Neural progenitor cell (in vitro differentiated cells): ENCODE measurements at regions not wholly inside any gene's neighbourhood (a gene's known extent, or its start where the extent isn't known, plus 50 kb on each side); places are given as distances from the start of the nearest gene placed in this dataset.

Source experiments
- DNase-seq: peaks from one replicate; pipeline ENCODE4 v3.0.0-alpha.2; 2016; ENCODE audit warnings: low spot score
- H2AFZ ChIP-seq: fragments of 200-600 bp; sonication (generic); replicated peaks from 2 replicates; pipeline ENCODE4 v1.6.1; 2016; ENCODE audit warnings: antibody characterized with exemption
- H3F3A ChIP-seq: fragments of 200-600 bp; sonication (generic); 2 replicates; pipeline ENCODE4 v1.6.1; 2016; ENCODE audit warnings: antibody characterized with exemption, low read depth
- H3K27ac ChIP-seq: fragments of 200-600 bp; sonication (generic); 2 replicates; pipeline ENCODE4 v1.5.1; 2016; ENCODE audit warnings: mild to moderate bottlenecking
- H3K27me3 ChIP-seq: fragments of 200-600 bp; sonication (generic); 2 replicates; pipeline ENCODE4 v1.6.1; 2016; ENCODE audit warnings: mild to moderate bottlenecking, moderate library complexity
- H3K36me3 ChIP-seq: fragments of 200-600 bp; sonication (generic); 2 replicates; pipeline ENCODE4 v1.5.1; 2016
- H3K4me1 ChIP-seq: fragments of 200-600 bp; sonication (generic); 2 replicates; pipeline ENCODE4 v1.6.1; 2016; ENCODE audit warnings: mixed run types
- H3K4me2 ChIP-seq: fragments of 200-600 bp; sonication (generic); 2 replicates; pipeline ENCODE4 v1.6.1; 2016
- H3K4me3 ChIP-seq: fragments of 200-600 bp; sonication (generic); 2 replicates; pipeline ENCODE4 v1.5.1; 2016
- H3K79me2 ChIP-seq: fragments of 200-600 bp; sonication (generic); 2 replicates; pipeline ENCODE4 v1.6.1; 2016; ENCODE audit warnings: low read depth
- H3K9ac ChIP-seq: fragments of 200-600 bp; sonication (generic); 2 replicates; pipeline ENCODE4 v1.6.1; 2016
- H3K9me3 ChIP-seq: fragments of 200-600 bp; sonication (generic); 2 replicates; pipeline ENCODE4 v1.5.1; 2016; ENCODE audit warnings: low read depth
- H4K20me1 ChIP-seq: fragments of 200-600 bp; sonication (generic); 2 replicates; pipeline ENCODE4 v1.6.1; 2016; ENCODE audit warnings: low read depth
- H3K27ac Mint-ChIP-seq: 3 replicates; pipeline ENCODE4 v1.8.0; 2021; ENCODE audit warnings: mixed read lengths
- H3K27me3 Mint-ChIP-seq: 2 replicates; pipeline ENCODE4 v1.8.0; 2022; ENCODE audit warnings: low read depth, mild to moderate bottlenecking, inconsistent platforms, moderate library complexity, mixed read lengths; ENCODE audit not compliant: insufficient read depth
- H3K36me3 Mint-ChIP-seq: 3 replicates; pipeline ENCODE4 v1.8.0; 2021; ENCODE audit warnings: mixed read lengths
- H3K4me1 Mint-ChIP-seq: 3 replicates; pipeline ENCODE4 v1.8.0; 2021; ENCODE audit warnings: mixed read lengths
- H3K4me3 Mint-ChIP-seq: 3 replicates; pipeline ENCODE4 v1.8.0; 2021; ENCODE audit warnings: mild to moderate bottlenecking, moderate library complexity, mixed read lengths
- H3K9me3 Mint-ChIP-seq: 3 replicates; pipeline ENCODE4 v1.8.0; 2020; ENCODE audit warnings: mixed read lengths
- CTCF ChIP-seq: fragments of 200-600 bp; sonication (generic); IDR thresholded peaks from 2 replicates; pipeline ENCODE4 v1.5.1; 2017; ENCODE audit warnings: antibody characterized with exemption, mild to moderate bottlenecking
- EZH2 ChIP-seq: fragments of 200-600 bp; sonication (generic); IDR thresholded peaks from 2 replicates; pipeline ENCODE4 v1.6.1; 2017; ENCODE audit warnings: antibody characterized with exemption, mild to moderate bottlenecking, moderate library complexity
- EZH2phosphoT487 ChIP-seq: fragments of 200-600 bp; sonication (generic); IDR thresholded peaks from 2 replicates; pipeline ENCODE4 v1.6.1; 2017; ENCODE audit warnings: antibody characterized with exemption

GRCh38 chr13:107395927-107396662 lies 819.2 kb downstream of the LIG4 start:
- H3K9me3 Mint-ChIP-seq: no peaks in the 10 kb centered on the region
- Histone ChIP-seq H2AFZ (no peak overlapping the region), H3K36me3 (no peaks in the 10 kb centered on the region), H4K20me1 (no peaks in the 10 kb centered on the region), H3K27ac (no peak overlapping the region), H3K9me3 (no peaks in the 10 kb centered on the region), H3K9ac (no peak overlapping the region), H3K4me3 (no peak overlapping the region), H3F3A (no peaks in the 10 kb centered on the region), H3K4me1 (no peaks in the 10 kb centered on the region), H3K4me2 (no peak overlapping the region), H3K27me3 (no peaks in the 10 kb centered on the region), H3K79me2 (no peaks in the 10 kb centered on the region)
- H3K4me1 Mint-ChIP-seq: no peaks in the 10 kb centered on the region
- TF ChIP-seq EZH2: no peak
- TF ChIP-seq EZH2phosphoT487: no peak
- TF ChIP-seq CTCF: no peak
- no peaks in the 10 kb centered on the region for H3K27me3 Mint-ChIP-seq
- H3K27ac Mint-ChIP-seq: no peak overlapping the region
- H3K4me3 Mint-ChIP-seq: no peak overlapping the region
- no peak for DNase-seq
- H3K36me3 Mint-ChIP-seq: no peaks in the 10 kb centered on the region

GRCh38 chr13:107392205-107392604 lies 823.1 kb downstream of the LIG4 start:
- DNase-seq: no peak
- Mint-ChIP-seq H3K27ac (no peak overlapping the region), H3K9me3 (no peaks in the 10 kb centered on the region), H3K4me3 (no peak overlapping the region), H3K4me1 (peaks cover under 1% of the 10 kb centered on the region), H3K36me3 (no peaks in the 10 kb centered on the region), H3K27me3 (no peaks in the 10 kb centered on the region)
- H3K4me2 ChIP-seq: no peak overlapping the region
- no peak overlapping the region for H3K9ac ChIP-seq
- H3F3A ChIP-seq: no peaks in the 10 kb centered on the region
- H3K4me3 ChIP-seq: no peak overlapping the region
- H3K9me3 ChIP-seq: no peaks in the 10 kb centered on the region
- H3K4me1 ChIP-seq: peaks cover 6% of the 10 kb centered on the region
- no peaks in the 10 kb centered on the region for H3K27me3 ChIP-seq
- TF ChIP-seq EZH2: no peak
- TF ChIP-seq CTCF: no peak
- no peak for TF ChIP-seq EZH2phosphoT487
- no peaks in the 10 kb centered on the region for H4K20me1 ChIP-seq
- no peaks in the 10 kb centered on the region for H3K36me3 ChIP-seq
- no peak overlapping the region for H3K27ac ChIP-seq
- H2AFZ ChIP-seq: no peak overlapping the region
- H3K79me2 ChIP-seq: no peaks in the 10 kb centered on the region

- no peaks in the 10 kb centered on the region for H3K9me3 ChIP-seq
- H3K27me3 ChIP-seq: no peaks in the 10 kb centered on the region
- DNase-seq: no peak
- peaks cover 2% of the 10 kb centered on the region for H3K4me1 Mint-ChIP-seq
- H3K9ac ChIP-seq: no peak overlapping the region
- no peaks in the 10 kb centered on the region for H3K9me3 Mint-ChIP-seq
- no peak for TF ChIP-seq EZH2phosphoT487
- no peak for TF ChIP-seq EZH2
- TF ChIP-seq CTCF: no peak
- no peaks in the 10 kb centered on the region for H3K79me2 ChIP-seq
- no peak overlapping the region for H3K4me3 Mint-ChIP-seq
- no peaks in the 10 kb centered on the region for H3K36me3 Mint-ChIP-seq
- no peaks in the 10 kb centered on the region for H4K20me1 ChIP-seq
- no peaks in the 10 kb centered on the region for H3K27me3 Mint-ChIP-seq
- no peak overlapping the region for H3K27ac Mint-ChIP-seq
- no peak overlapping the region for H2AFZ ChIP-seq
- H3K4me3 ChIP-seq: no peak overlapping the region
- H3K36me3 ChIP-seq: no peaks in the 10 kb centered on the region
- no peak overlapping the region for H3K27ac ChIP-seq
- H3K4me1 ChIP-seq: peaks cover 7% of the 10 kb centered on the region
- no peak overlapping the region for H3K4me2 ChIP-seq
- no peaks in the 10 kb centered on the region for H3F3A ChIP-seq
These were observed 819.6 kb upstream of the ARGLU1 start for GRCh38 chr13:107387525-107387924.
